ENCODE measurements at regions not wholly inside any gene's neighbourhood (a gene's known extent, or its start where the extent isn't known, plus 50 kb on each side); places are given as distances from the start of the nearest gene placed in this dataset.

DNA sequence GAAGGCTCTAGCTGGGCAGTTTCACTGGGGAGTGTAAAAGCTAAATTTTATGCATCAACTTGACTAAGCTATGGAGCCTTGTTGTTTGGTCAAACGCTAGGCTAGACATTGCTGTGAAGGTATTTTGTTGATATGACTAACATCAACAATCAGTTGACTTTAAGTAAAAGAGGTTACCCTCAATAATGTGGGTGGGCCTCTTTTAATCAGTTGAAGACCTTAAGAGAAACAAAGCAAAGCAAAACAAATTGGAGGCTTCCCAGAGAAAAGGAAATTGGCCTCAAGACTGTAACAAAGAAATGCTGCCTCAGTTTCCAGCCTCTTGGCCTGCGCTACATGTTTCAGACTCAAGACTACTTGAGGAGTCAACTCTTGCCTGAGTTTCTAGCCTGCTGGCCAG is 50.0 kb upstream of the TSC22D1 start:
- no peak for ATAC-seq (ENCODE audit: insufficient read depth, low read depth)
- H2AFZ ChIP-seq (ENCODE audit: low read depth, low read length): no peak overlapping the region
- no peak overlapping the region for H3K27ac ChIP-seq (ENCODE audit: low read length)
- H3K27me3 ChIP-seq (ENCODE audit: insufficient read depth, low read length, poor library complexity): peaks cover 5% of the 10 kb centered on the region
- H3K4me2 ChIP-seq (ENCODE audit: insufficient read depth, low read length): no peak overlapping the region
- H3K4me3 ChIP-seq (ENCODE audit: low read depth in 1 of 2, low read length in 2 of 2): no peak overlapping the region
- H3K4me1 ChIP-seq (ENCODE audit: insufficient read depth, low read length): no peaks in the 10 kb centered on the region
- TF ChIP-seq EZH2 (IDR thresholded peaks at IDR 0.05; ENCODE audit: borderline replicate concordance, low read depth, low read length, severe bottlenecking): no peak
- TF ChIP-seq, protein P1, sequence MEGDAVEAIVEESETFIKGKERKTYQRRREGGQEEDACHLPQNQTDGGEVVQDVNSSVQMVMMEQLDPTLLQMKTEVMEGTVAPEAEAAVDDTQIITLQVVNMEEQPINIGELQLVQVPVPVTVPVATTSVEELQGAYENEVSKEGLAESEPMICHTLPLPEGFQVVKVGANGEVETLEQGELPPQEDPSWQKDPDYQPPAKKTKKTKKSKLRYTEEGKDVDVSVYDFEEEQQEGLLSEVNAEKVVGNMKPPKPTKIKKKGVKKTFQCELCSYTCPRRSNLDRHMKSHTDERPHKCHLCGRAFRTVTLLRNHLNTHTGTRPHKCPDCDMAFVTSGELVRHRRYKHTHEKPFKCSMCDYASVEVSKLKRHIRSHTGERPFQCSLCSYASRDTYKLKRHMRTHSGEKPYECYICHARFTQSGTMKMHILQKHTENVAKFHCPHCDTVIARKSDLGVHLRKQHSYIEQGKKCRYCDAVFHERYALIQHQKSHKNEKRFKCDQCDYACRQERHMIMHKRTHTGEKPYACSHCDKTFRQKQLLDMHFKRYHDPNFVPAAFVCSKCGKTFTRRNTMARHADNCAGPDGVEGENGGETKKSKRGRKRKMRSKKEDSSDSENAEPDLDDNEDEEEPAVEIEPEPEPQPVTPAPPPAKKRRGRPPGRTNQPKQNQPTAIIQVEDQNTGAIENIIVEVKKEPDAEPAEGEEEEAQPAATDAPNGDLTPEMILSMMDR (IDR thresholded peaks at IDR 0.05; ENCODE audit: borderline replicate concordance, extremely low read depth, low read length, poor library complexity, severe bottlenecking): no peak
- DNase-seq: no peak
- no peaks in the 10 kb centered on the region for H4K20me1 ChIP-seq (ENCODE audit: insufficient read depth, low read length)
- H3K9me3 ChIP-seq (ENCODE audit: insufficient read depth, low read length, severe bottlenecking): no peaks in the 10 kb centered on the region
- H3K36me3 ChIP-seq (ENCODE audit: insufficient read depth, low read length): no peaks in the 10 kb centered on the region
- no peaks in the 10 kb centered on the region for H3K79me2 ChIP-seq (ENCODE audit: insufficient read depth, low read length)
- H3K9ac ChIP-seq (ENCODE audit: low read depth, low read length): no peak overlapping the region
